Stimulated activated CD4-positive, alpha-beta T cell treated with anti-CD3 and anti-CD28 coated beads, Interleukin-2, amount 100 ng/mL, for 4 hours (primary cell): ENCODE measurements at regions not wholly inside any gene's neighbourhood (a gene's known extent, or its start where the extent isn't known, plus 50 kb on each side); places are given as distances from the start of the nearest gene placed in this dataset.

Source experiments
- DNase-seq: peaks from one replicate; pipeline ENCODE4 v3.0.0-alpha.2; 2020; ENCODE audit warnings: low read depth

- no peak for DNase-seq
Observed at GRCh38 chr3:189049458-189050236, 122.1 kb upstream of the TPRG1 start.

GRCh38 chr3:189053322-189053721 lies 118.4 kb upstream of the TPRG1 start:
- no peak for DNase-seq

GRCh38 chr3:189056646-189057335 lies 115.0 kb upstream of the TPRG1 start:
- DNase-seq, result no peak

- no peak for DNase-seq
Observed at GRCh38 chr3:189057369-189057768, 114.4 kb upstream of the TPRG1 start.

- DNase-seq, result no peak
Observed at GRCh38 chr3:189058071-189058470, 113.7 kb upstream of the TPRG1 start.

- DNase-seq, result no peak
Observed at GRCh38 chr3:189070965-189071364, 100.8 kb upstream of the TPRG1 start.

GRCh38 chr3:189071446-189071845 lies 100.3 kb upstream of the TPRG1 start:
- no peak for DNase-seq

- DNase-seq, result no peak
Observed at GRCh38 chr3:189076449-189076848, 95.3 kb upstream of the TPRG1 start.

- DNase-seq, result no peak
Observed at GRCh38 chr3:189080745-189081144, 91.0 kb upstream of the TPRG1 start.

- no peak for DNase-seq
Observed at GRCh38 chr3:189082666-189083427, 88.9 kb upstream of the TPRG1 start.

GRCh38 chr3:189084620-189085019 lies 87.2 kb upstream of the TPRG1 start:
- no peak for DNase-seq

GRCh38 chr3:189092547-189092946 lies 79.2 kb upstream of the TPRG1 start:
- no peak for DNase-seq

- DNase-seq, result no peak
Observed at GRCh38 chr3:189094539-189094938, 77.2 kb upstream of the TPRG1 start.

GRCh38 chr3:189096092-189096491 lies 75.7 kb upstream of the TPRG1 start:
- no peak for DNase-seq

GRCh38 chr3:189099031-189099471 lies 72.7 kb upstream of the TPRG1 start:
- DNase-seq, result no peak

GRCh38 chr3:189099505-189100290 lies 72.1 kb upstream of the TPRG1 start:
- no peak for DNase-seq

GRCh38 chr3:189100866-189101265 lies 70.9 kb upstream of the TPRG1 start:
- no peak for DNase-seq

GRCh38 chr3:189101594-189101993 lies 70.2 kb upstream of the TPRG1 start:
- no peak for DNase-seq

GRCh38 chr3:189103208-189103607 lies 68.6 kb upstream of the TPRG1 start:
- no peak for DNase-seq

GRCh38 chr3:189108067-189108466 lies 63.7 kb upstream of the TPRG1 start:
- no peak for DNase-seq

- DNase-seq, result no peak
Observed at GRCh38 chr3:189108735-189109134, 63.0 kb upstream of the TPRG1 start.

- DNase-seq, result no peak
Observed at GRCh38 chr3:189109145-189109544, 62.6 kb upstream of the TPRG1 start.
